Parathyroid adenoma (tissue), 2 donors: ENCODE measurements at regions not wholly inside any gene's neighbourhood (a gene's known extent, or its start where the extent isn't known, plus 50 kb on each side); places are given as distances from the start of the nearest gene placed in this dataset.

Experiments
- H2AFZ ChIP-seq: fragments of 300-600 bp; sonication (generic); one replicate; pipeline ENCODE4 v1.7.0; 2017; ENCODE audit warnings: antibody characterized with exemption, mild to moderate bottlenecking
- H3K27ac ChIP-seq: fragments of 300-600 bp; sonication (generic); one replicate; pipeline ENCODE4 v1.7.0; 2017
- H3K27me3 ChIP-seq: fragments of 300-600 bp; sonication (generic); one replicate; pipeline ENCODE4 v1.7.0; 2017; ENCODE audit warnings: low read length; ENCODE audit not compliant: control insufficient read depth, insufficient read depth
- H3K36me3 ChIP-seq: fragments of 300-600 bp; sonication (generic); one replicate; pipeline ENCODE4 v1.7.0; 2017; ENCODE audit warnings: low read length; ENCODE audit not compliant: control insufficient read depth, insufficient read depth
- H3K4me1 ChIP-seq: fragments of 300-600 bp; sonication (generic); one replicate; pipeline ENCODE4 v1.7.0; 2017; ENCODE audit warnings: control low read depth
- H3K4me2 ChIP-seq: fragments of 300-600 bp; sonication (generic); one replicate; pipeline ENCODE4 v1.7.0; 2017; ENCODE audit warnings: low read length
- H3K4me3 ChIP-seq: fragments of 300-600 bp; sonication (generic); one replicate; pipeline ENCODE4 v1.7.0; 2017; ENCODE audit warnings: low read depth, low read length
- H3K79me2 ChIP-seq: fragments of 300-600 bp; sonication (generic); one replicate; pipeline ENCODE4 v1.7.0; 2017; ENCODE audit warnings: control low read depth
- H3K9ac ChIP-seq: fragments of 300-600 bp; sonication (generic); one replicate; pipeline ENCODE4 v1.7.0; 2017; ENCODE audit warnings: mild to moderate bottlenecking
- H3K9me3 ChIP-seq: fragments of 300-600 bp; sonication (generic); one replicate; pipeline ENCODE4 v1.7.0; 2017; ENCODE audit warnings: low read length; ENCODE audit not compliant: control insufficient read depth
- CTCF ChIP-seq: fragments of 300-600 bp; sonication (generic); IDR thresholded peaks from one replicate; pipeline ENCODE4 v1.7.0; 2017; ENCODE audit warnings: antibody characterized with exemption, mild to moderate bottlenecking
- donor health status: primary hyperparathyroidism.

GRCh38 chr7:155992538-155992937 is 180.3 kb upstream of the SHH start:
- Histone ChIP-seq H3K27ac (no peak overlapping the region), H3K79me2 (no peaks in the 10 kb centered on the region), H3K27me3 (no peaks in the 10 kb centered on the region), H3K4me1 (no peaks in the 10 kb centered on the region), H3K36me3 (no peaks in the 10 kb centered on the region), H3K4me3 (no peak overlapping the region), H3K9ac (no peak overlapping the region), H3K9me3 (no peaks in the 10 kb centered on the region), H2AFZ (no peak overlapping the region), H3K4me2 (no peak overlapping the region)
- TF ChIP-seq CTCF = no peak

GRCh38 chr7:155992107-155992506 is 179.8 kb upstream of the SHH start:
- Histone ChIP-seq H2AFZ (no peak overlapping the region), H3K4me2 (no peak overlapping the region), H3K27ac (no peak overlapping the region), H3K79me2 (no peaks in the 10 kb centered on the region), H3K27me3 (no peaks in the 10 kb centered on the region), H3K36me3 (no peaks in the 10 kb centered on the region), H3K9ac (no peak overlapping the region), H3K4me1 (no peaks in the 10 kb centered on the region), H3K9me3 (no peaks in the 10 kb centered on the region), H3K4me3 (no peak overlapping the region)
- TF ChIP-seq CTCF = no peak

GRCh38 chr7:155991470-155991869 is 179.2 kb upstream of the SHH start:
- no peak overlapping the region for H3K9ac ChIP-seq
- no peak for TF ChIP-seq CTCF
- no peak overlapping the region for H3K4me2 ChIP-seq

GRCh38 chr7:155988416-155988815 is 176.2 kb upstream of the SHH start:
- no peaks in the 10 kb centered on the region for H3K36me3 ChIP-seq

More at GRCh38 chr7:155991470-155991869, 179.2 kb upstream of the SHH start:
- H3K4me1 ChIP-seq = no peaks in the 10 kb centered on the region
- no peaks in the 10 kb centered on the region for H3K36me3 ChIP-seq
- no peak overlapping the region for H2AFZ ChIP-seq
- no peaks in the 10 kb centered on the region for H3K79me2 ChIP-seq
- H3K4me3 ChIP-seq = no peak overlapping the region
- no peaks in the 10 kb centered on the region for H3K27me3 ChIP-seq
- no peaks in the 10 kb centered on the region for H3K9me3 ChIP-seq
- H3K27ac ChIP-seq = no peak overlapping the region

More at GRCh38 chr7:155988416-155988815, 176.2 kb upstream of the SHH start:
- Histone ChIP-seq H3K79me2 (no peaks in the 10 kb centered on the region), H3K27me3 (no peaks in the 10 kb centered on the region), H3K27ac (no peak overlapping the region), H2AFZ (no peak overlapping the region), H3K9me3 (no peaks in the 10 kb centered on the region), H3K4me3 (no peak overlapping the region), H3K4me2 (no peak overlapping the region), H3K4me1 (no peaks in the 10 kb centered on the region), H3K9ac (no peak overlapping the region)
- no peak for TF ChIP-seq CTCF
